OCI-LY7 (cell line): ENCODE measurements at regions not wholly inside any gene's neighbourhood (a gene's known extent, or its start where the extent isn't known, plus 50 kb on each side); places are given as distances from the start of the nearest gene placed in this dataset.

Experiments
- CTCF ChIP-seq: fragments of 200-600 bp; sonication (generic); conservative IDR thresholded peaks from 2 replicates; pipeline ENCODE4 v1.5.1; 2014; ENCODE audit warnings: mild to moderate bottlenecking, antibody characterized with exemption, low read length, moderate library complexity, mixed read lengths
- EZH2phosphoT487 ChIP-seq: fragments of 200-600 bp; sonication (generic); IDR thresholded peaks from 2 replicates; pipeline ENCODE4 v1.6.1; 2018; ENCODE audit warnings: low read depth, borderline replicate concordance, mild to moderate bottlenecking, mixed run types, antibody characterized with exemption, low read length, moderate library complexity, mixed read lengths

- TF ChIP-seq CTCF, result no peak
- no peak for TF ChIP-seq EZH2phosphoT487
These were observed 167.7 kb upstream of the DMAC1 start for GRCh38 chr9:7967093-7967827.
